ENCODE measurements at regions not wholly inside any gene's neighbourhood (a gene's known extent, or its start where the extent isn't known, plus 50 kb on each side); places are given as distances from the start of the nearest gene placed in this dataset.
A peak's percentile ranks its signal among the peaks of the same experiment; 100 is the strongest.

DNA sequence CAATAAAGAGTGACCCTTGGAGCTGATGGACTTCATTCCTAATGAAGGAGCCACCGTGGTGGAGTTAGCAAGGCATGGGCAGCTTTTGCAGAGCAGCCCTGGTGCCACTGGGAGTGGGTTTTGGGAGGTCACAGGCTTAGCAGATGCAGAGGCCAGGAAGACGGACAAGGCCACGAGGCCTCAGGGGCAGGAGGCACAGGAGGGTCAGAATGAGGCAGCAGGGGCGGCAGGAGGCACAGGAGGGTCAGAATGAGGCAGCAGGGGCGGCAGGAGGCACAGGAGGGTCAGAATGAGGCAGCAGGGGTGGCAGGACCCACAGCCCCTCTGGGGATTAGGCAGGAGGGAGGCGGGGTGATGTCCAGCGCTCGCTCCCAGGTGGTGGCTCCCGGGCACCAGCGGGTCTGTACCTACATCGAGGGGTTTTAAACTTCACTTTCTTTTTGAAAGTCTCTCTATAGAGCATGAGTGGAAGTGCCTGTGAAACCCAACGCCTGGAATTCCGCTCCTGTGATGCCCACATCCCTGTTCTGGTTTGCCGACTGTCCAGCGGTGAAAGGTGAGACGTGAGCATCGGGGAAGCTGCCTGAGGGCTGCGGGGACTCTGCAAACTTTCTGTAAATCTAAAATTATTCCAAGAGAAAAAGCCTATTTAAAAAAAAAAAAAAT is 521.6 kb downstream of the BRD1 start:
- Histone ChIP-seq H3K9me3 (ENCODE audit: insufficient read depth, low read depth, low read length) (no peaks in the 10 kb centered on the region), H3K9ac (ENCODE audit: low read depth, low read length, poor library complexity, severe bottlenecking) (no peak overlapping the region), H3K27me3 (ENCODE audit: insufficient read depth, low read length, poor library complexity, severe bottlenecking) (no peaks in the 10 kb centered on the region), H3K4me3 (ENCODE audit: low read length, poor library complexity, severe bottlenecking) (no peak overlapping the region), H2AFZ (ENCODE audit: low read length) (no peak overlapping the region), H3K9me2 (replicated peaks; ENCODE audit: low read depth, low read length) (no peaks in the 10 kb centered on the region), H3F3A (ENCODE audit: low read depth) (no peaks in the 10 kb centered on the region), H3K79me2 (ENCODE audit: insufficient read depth, low read length) (no peaks in the 10 kb centered on the region), H3K4me2 (ENCODE audit: low read depth, low read length, poor library complexity, severe bottlenecking) (no peak overlapping the region), H3K36me3 (ENCODE audit: insufficient read depth, low read length) (no peaks in the 10 kb centered on the region), H3K4me1 (ENCODE audit: insufficient read depth, low read length, poor library complexity, severe bottlenecking) (peaks cover 4% of the 10 kb centered on the region), H4K20me1 (ENCODE audit: insufficient read depth, low read length, poor library complexity, severe bottlenecking) (no peaks in the 10 kb centered on the region)
- no peak for TF ChIP-seq EZH2phosphoT487 (IDR thresholded peaks at IDR 0.05; ENCODE audit: borderline replicate concordance)
- no peak for TF ChIP-seq CTCF (conservative IDR thresholded peaks at IDR 0.05; ENCODE audit: low read length)

GRCh38 chr22:49305214-49305965 is 522.3 kb downstream of the BRD1 start:
- Histone ChIP-seq H3K9me3 (ENCODE audit: insufficient read depth, low read depth, low read length) (no peaks in the 10 kb centered on the region), H3K36me3 (ENCODE audit: insufficient read depth, low read length) (no peaks in the 10 kb centered on the region), H3F3A (ENCODE audit: low read depth) (no peaks in the 10 kb centered on the region), H2AFZ (ENCODE audit: low read length) (no peak overlapping the region), H3K9me2 (replicated peaks; ENCODE audit: low read depth, low read length) (no peaks in the 10 kb centered on the region), H3K4me2 (ENCODE audit: low read depth, low read length, poor library complexity, severe bottlenecking) (no peak overlapping the region), H4K20me1 (ENCODE audit: insufficient read depth, low read length, poor library complexity, severe bottlenecking) (no peaks in the 10 kb centered on the region), H3K79me2 (ENCODE audit: insufficient read depth, low read length) (no peaks in the 10 kb centered on the region), H3K27me3 (ENCODE audit: insufficient read depth, low read length, poor library complexity, severe bottlenecking) (no peaks in the 10 kb centered on the region), H3K9ac (ENCODE audit: low read depth, low read length, poor library complexity, severe bottlenecking) (no peak overlapping the region), H3K4me1 (ENCODE audit: insufficient read depth, low read length, poor library complexity, severe bottlenecking) (peaks cover 4% of the 10 kb centered on the region), H3K4me3 (ENCODE audit: low read length, poor library complexity, severe bottlenecking) (no peak overlapping the region)
- TF ChIP-seq EZH2phosphoT487 (IDR thresholded peaks at IDR 0.05; ENCODE audit: borderline replicate concordance) (no peak), CTCF (conservative IDR thresholded peaks at IDR 0.05; ENCODE audit: low read length) (peak; percentile 90)

- Histone ChIP-seq H3K9ac (ENCODE audit: low read depth, low read length, poor library complexity, severe bottlenecking) (no peak overlapping the region), H3K9me3 (ENCODE audit: insufficient read depth, low read depth, low read length) (no peaks in the 10 kb centered on the region; the same call in 1 of the 2 replicates), H4K20me1 (ENCODE audit: insufficient read depth, low read length, poor library complexity, severe bottlenecking) (no peaks in the 10 kb centered on the region), H3K4me2 (ENCODE audit: low read depth, low read length, poor library complexity, severe bottlenecking) (no peak overlapping the region), H3K4me3 (ENCODE audit: low read length, poor library complexity, severe bottlenecking) (no peak overlapping the region), H2AFZ (ENCODE audit: low read length) (no peak overlapping the region), H3K9me2 (replicated peaks; ENCODE audit: low read depth, low read length) (no peaks in the 10 kb centered on the region), H3K4me1 (ENCODE audit: insufficient read depth, low read length, poor library complexity, severe bottlenecking) (peaks cover 3% of the 10 kb centered on the region), H3K36me3 (ENCODE audit: insufficient read depth, low read length) (no peaks in the 10 kb centered on the region), H3K79me2 (ENCODE audit: insufficient read depth, low read length) (no peaks in the 10 kb centered on the region), H3K27me3 (ENCODE audit: insufficient read depth, low read length, poor library complexity, severe bottlenecking) (no peaks in the 10 kb centered on the region), H3F3A (ENCODE audit: low read depth) (no peaks in the 10 kb centered on the region)
- TF ChIP-seq CTCF (conservative IDR thresholded peaks at IDR 0.05; ENCODE audit: low read length) (no peak), EZH2phosphoT487 (IDR thresholded peaks at IDR 0.05; ENCODE audit: borderline replicate concordance) (no peak)
These were observed 523.8 kb downstream of the BRD1 start for GRCh38 chr22:49303781-49304461.
